ENCODE measurements at regions not wholly inside any gene's neighbourhood (a gene's known extent, or its start where the extent isn't known, plus 50 kb on each side); places are given as distances from the start of the nearest gene placed in this dataset.

DNA sequence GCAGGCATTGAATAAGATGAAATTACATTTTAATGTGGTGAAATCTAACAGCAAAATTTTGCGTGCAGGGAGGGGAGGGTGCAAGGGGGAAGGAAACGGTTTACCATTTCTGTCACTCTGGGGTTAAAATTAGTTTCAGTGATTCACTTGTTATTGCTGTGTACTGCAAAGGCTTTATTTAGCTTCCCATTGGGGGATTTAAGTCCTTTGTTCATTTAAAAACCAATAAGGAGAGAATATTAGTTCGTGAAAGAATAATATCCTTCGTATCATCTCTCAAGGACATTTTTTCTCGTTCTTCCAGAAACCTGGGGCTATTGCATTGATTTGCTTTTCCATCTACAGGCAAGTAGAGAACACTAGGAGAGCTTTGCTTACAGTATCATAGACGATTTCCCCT, 667.8 kb upstream of the RGMB start:
- no peak overlapping the region for H3K4me3 Mint-ChIP-seq
- H3K27ac Mint-ChIP-seq: peak overlapping the region; percentile 93; the same call in 1 of the 2 replicates
- DNase-seq: no peak
- peaks cover 1% of the 10 kb centered on the region for H3K27me3 Mint-ChIP-seq (ENCODE audit: insufficient read depth)
- TF ChIP-seq, protein P1, sequence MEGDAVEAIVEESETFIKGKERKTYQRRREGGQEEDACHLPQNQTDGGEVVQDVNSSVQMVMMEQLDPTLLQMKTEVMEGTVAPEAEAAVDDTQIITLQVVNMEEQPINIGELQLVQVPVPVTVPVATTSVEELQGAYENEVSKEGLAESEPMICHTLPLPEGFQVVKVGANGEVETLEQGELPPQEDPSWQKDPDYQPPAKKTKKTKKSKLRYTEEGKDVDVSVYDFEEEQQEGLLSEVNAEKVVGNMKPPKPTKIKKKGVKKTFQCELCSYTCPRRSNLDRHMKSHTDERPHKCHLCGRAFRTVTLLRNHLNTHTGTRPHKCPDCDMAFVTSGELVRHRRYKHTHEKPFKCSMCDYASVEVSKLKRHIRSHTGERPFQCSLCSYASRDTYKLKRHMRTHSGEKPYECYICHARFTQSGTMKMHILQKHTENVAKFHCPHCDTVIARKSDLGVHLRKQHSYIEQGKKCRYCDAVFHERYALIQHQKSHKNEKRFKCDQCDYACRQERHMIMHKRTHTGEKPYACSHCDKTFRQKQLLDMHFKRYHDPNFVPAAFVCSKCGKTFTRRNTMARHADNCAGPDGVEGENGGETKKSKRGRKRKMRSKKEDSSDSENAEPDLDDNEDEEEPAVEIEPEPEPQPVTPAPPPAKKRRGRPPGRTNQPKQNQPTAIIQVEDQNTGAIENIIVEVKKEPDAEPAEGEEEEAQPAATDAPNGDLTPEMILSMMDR (IDR thresholded peaks at IDR 0.05): no peak
- H3K9me3 Mint-ChIP-seq: peaks cover 7% of the 10 kb centered on the region; the same call in 1 of the 2 replicates
- H3K4me1 Mint-ChIP-seq (ENCODE audit: low read depth): peaks cover 87% of the 10 kb centered on the region
- H3K36me3 Mint-ChIP-seq (ENCODE audit: low read depth): peaks cover 31% of the 10 kb centered on the region

DNA sequence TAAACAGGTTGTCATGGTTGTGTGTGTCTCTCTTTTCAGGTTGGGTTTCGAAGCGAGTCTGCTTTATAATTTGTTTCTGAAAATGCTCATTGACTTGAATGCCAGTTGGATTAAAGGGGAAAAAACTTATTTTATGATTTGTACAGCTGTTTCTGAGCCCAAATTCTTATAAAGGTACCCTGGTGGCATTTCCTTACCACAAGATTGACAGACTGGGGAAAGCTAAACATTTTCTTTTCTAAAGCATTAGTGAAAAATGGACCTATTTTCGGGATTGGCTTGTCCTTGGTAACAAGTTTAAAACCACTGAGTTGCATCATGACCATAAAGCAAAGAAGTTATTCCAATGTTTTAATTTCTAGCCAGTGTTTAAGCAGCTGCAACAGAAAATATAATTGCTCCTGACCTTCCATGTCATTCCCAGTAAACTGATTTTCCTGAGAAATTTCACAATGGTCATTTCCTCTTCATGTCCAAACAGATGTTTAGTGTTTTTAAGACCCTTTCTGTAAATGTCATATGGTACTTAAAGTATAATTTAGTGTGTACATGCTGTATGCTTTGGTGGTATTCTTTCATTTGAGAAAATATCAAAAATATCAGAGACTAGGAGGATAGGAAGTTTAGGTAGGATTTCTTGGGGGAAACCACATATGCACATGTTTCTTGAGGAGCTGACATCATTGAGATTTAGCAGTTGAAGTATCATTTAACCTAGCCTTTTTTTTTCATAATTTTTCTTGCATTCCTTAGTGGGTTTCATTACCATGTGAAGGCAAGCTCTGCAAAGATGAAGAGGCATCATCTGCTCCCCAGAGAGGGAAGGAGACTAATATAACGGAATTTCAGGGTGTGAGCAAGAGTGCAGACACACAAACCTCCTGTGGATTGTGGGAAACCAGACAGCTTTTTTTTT, 667.1 kb upstream of the RGMB start:
- peak overlapping the region; percentile 93 for H3K27ac Mint-ChIP-seq
- H3K36me3 Mint-ChIP-seq (ENCODE audit: low read depth): peaks cover 31% of the 10 kb centered on the region
- peaks cover 1% of the 10 kb centered on the region for H3K27me3 Mint-ChIP-seq (ENCODE audit: insufficient read depth)
- peaks cover 86% of the 10 kb centered on the region for H3K4me1 Mint-ChIP-seq (ENCODE audit: low read depth)
- no peak for DNase-seq
- H3K4me3 Mint-ChIP-seq: peak overlapping the region; percentile 46; the same call in 1 of the 2 replicates
- TF ChIP-seq, protein P1 (IDR thresholded peaks at IDR 0.05): no peak
- H3K9me3 Mint-ChIP-seq: peaks cover 7% of the 10 kb centered on the region; the same call in 1 of the 2 replicates

DNA sequence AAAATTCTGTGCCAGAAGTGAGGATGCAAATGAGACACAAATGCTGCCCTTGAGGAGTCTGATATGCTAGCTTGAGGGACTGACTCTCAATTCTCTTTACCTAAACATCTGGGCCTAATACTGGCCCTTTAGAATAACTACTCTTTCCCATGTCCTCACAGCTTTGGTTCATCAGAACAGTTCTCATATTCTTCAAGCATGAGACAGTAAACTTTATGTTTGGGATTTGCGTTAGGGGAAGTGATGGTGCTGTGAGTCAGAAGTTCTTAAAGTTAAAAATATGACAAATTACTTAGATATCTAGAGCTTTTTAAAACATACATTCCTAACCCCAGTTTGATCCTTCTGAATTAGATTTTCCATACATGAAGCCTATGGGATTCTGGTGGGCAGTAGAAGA, 665.0 kb upstream of the RGMB start:
- Mint-ChIP-seq H3K27me3 (ENCODE audit: insufficient read depth) (peaks cover 1% of the 10 kb centered on the region), H3K4me1 (ENCODE audit: low read depth) (peaks cover 77% of the 10 kb centered on the region)
- DNase-seq: peak; percentile 85

DNA sequence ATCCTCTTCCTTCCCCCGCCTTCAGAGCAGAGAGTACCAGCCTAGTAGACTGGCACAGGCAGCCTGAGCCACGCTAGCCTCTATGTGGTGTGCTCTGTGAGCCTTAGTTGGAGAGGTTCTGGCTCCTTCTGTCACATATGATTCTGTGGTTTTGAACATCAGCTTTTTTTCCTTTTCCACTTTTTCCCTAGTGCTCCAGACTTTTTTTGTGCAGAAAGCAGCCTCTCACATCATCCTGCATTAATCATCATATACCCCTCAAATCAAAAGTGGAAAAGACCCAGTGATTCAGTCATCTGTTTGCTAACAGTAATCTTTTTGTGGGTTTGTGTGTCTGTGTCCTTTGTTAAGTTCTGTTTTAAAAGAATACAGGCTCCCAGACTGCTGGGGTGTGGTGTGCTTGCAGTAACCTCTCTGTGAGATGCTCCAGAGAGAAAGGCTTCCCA, 663.9 kb upstream of the RGMB start:
- H3K4me1 Mint-ChIP-seq (ENCODE audit: low read depth): peaks cover 69% of the 10 kb centered on the region
- peak overlapping the region; percentile 88 for H3K4me3 Mint-ChIP-seq
- peak overlapping the region; percentile 93 for H3K27ac Mint-ChIP-seq
- peaks cover under 1% of the 10 kb centered on the region for H3K27me3 Mint-ChIP-seq (ENCODE audit: insufficient read depth)
- H3K36me3 Mint-ChIP-seq (ENCODE audit: low read depth): peaks cover 19% of the 10 kb centered on the region
- peak; percentile 71 for DNase-seq
- TF ChIP-seq, protein P1 (IDR thresholded peaks at IDR 0.05): no peak
- peaks cover 3% of the 10 kb centered on the region; the same call in 1 of the 2 replicates for H3K9me3 Mint-ChIP-seq

More for the DNA sequence above, 665.0 kb upstream of the RGMB start:
- Mint-ChIP-seq H3K27ac (peak overlapping the region; percentile 93), H3K9me3 (peaks cover 7% of the 10 kb centered on the region; the same call in 1 of the 2 replicates), H3K4me3 (peak overlapping the region; percentile 88), H3K36me3 (ENCODE audit: low read depth) (peaks cover 26% of the 10 kb centered on the region)
- TF ChIP-seq, protein P1 (IDR thresholded peaks at IDR 0.05): no peak

DNA sequence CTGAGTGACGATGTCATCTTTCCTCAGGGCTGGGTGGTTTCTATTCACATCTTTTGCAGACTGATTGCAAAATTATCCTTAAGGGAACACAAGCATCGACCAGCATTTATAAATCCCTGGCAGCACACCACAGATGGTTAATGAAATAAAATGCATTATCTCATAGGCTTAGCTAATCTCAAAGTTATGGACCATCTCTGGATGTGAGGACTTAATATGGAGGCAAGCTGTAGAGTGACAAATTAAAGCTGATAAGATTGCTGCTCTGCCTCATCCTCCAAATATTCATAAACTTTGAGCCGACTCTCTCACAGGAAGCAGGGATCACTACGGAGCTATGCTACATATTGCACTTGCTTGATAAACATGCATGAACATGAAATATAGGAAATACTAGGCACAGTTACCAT, 663.2 kb upstream of the RGMB start:
- peak overlapping the region; percentile 88 for H3K4me3 Mint-ChIP-seq
- H3K27ac Mint-ChIP-seq: peak overlapping the region; percentile 93
- DNase-seq: peak; percentile 87
- TF ChIP-seq, protein P1 (IDR thresholded peaks at IDR 0.05): no peak
- H3K27me3 Mint-ChIP-seq (ENCODE audit: insufficient read depth): peaks cover 2% of the 10 kb centered on the region; the same call in 1 of the 2 replicates
- H3K4me1 Mint-ChIP-seq (ENCODE audit: low read depth): peaks cover 62% of the 10 kb centered on the region
- no peaks in the 10 kb centered on the region for H3K9me3 Mint-ChIP-seq
- H3K36me3 Mint-ChIP-seq (ENCODE audit: low read depth): peaks cover 18% of the 10 kb centered on the region

All from HFFc6 (cell line).